Keratinocyte (primary cell): ENCODE measurements at regions not wholly inside any gene's neighbourhood (a gene's known extent, or its start where the extent isn't known, plus 50 kb on each side); places are given as distances from the start of the nearest gene placed in this dataset.

ENCODE experiments used
- DNase-seq: peaks from one replicate; pipeline ENCODE4 v3.0.0-alpha.2; 2011; ENCODE audit warnings: low read depth, missing footprints, low spot score
- FAIRE-seq: peaks from 2 replicates; lab custom pipeline; 2011; peaks lifted over from hg19 to GRCh38; lab: Jason Lieb, UNC
- H2AFZ ChIP-seq: 2 replicates; pipeline ENCODE4 v1.6.0; 2012; ENCODE audit warnings: low read length, control low read depth, inconsistent platforms; ENCODE audit not compliant: control insufficient read depth
- H3K27ac ChIP-seq: 2 replicates; pipeline ENCODE4 v1.5.1; 2011; ENCODE audit warnings: low read length; ENCODE audit not compliant: control insufficient read depth, insufficient read depth
- H3K27me3 ChIP-seq: 3 replicates; pipeline ENCODE4 v1.6.0; 2011; ENCODE audit warnings: low read length; ENCODE audit not compliant: control insufficient read depth, insufficient read depth; ENCODE audit errors: extremely low read depth
- H3K36me3 ChIP-seq, 2 experiments: 2 replicates in 1 of 2; 3 replicates in 1 of 2; pipeline ENCODE4 v1.5.1; 2011; ENCODE audit warnings: low read length in 2 of 2, mild to moderate bottlenecking in 1 of 2; ENCODE audit not compliant: control insufficient read depth in 2 of 2, insufficient read depth in 2 of 2; ENCODE audit errors: extremely low read depth in 1 of 2
- H3K4me1 ChIP-seq: 3 replicates; pipeline ENCODE4 v1.5.1; 2011; ENCODE audit warnings: low read length; ENCODE audit not compliant: control insufficient read depth, insufficient read depth; ENCODE audit errors: extremely low read depth
- H3K4me2 ChIP-seq: 3 replicates; pipeline ENCODE4 v1.6.0; 2011; ENCODE audit warnings: low read depth, low read length; ENCODE audit not compliant: control insufficient read depth, insufficient read depth; ENCODE audit errors: extremely low read depth
- H3K4me3 ChIP-seq, 3 experiments: fragments of 200-600 bp in 1 of 3; sonication (generic) in 1 of 3; 2 replicates in 2 of 3; 3 replicates in 1 of 3; pipeline ENCODE4 v1.5.1; 2011 to 2016; ENCODE audit warnings: low read length in 3 of 3, mild to moderate bottlenecking in 3 of 3, control low read depth in 2 of 3, inconsistent platforms in 1 of 3, low read depth in 1 of 3, mixed read lengths in 1 of 3, mixed run types in 1 of 3, moderate library complexity in 1 of 3; ENCODE audit not compliant: control insufficient read depth in 2 of 3, insufficient read depth in 2 of 3; ENCODE audit errors: extremely low read depth in 1 of 3
- H3K79me2 ChIP-seq: 2 replicates; pipeline ENCODE4 v1.6.0; 2012; ENCODE audit warnings: low read length; ENCODE audit not compliant: control insufficient read depth, insufficient read depth
- H3K9ac ChIP-seq: 3 replicates; pipeline ENCODE4 v1.6.0; 2011; ENCODE audit warnings: low read length; ENCODE audit not compliant: control insufficient read depth, insufficient read depth; ENCODE audit errors: extremely low read depth
- H3K9me1 ChIP-seq: 3 replicates; pipeline ENCODE4 v1.6.0; 2011; ENCODE audit warnings: low read length; ENCODE audit not compliant: control insufficient read depth, insufficient read depth; ENCODE audit errors: extremely low read depth
- H3K9me3 ChIP-seq: 2 replicates; pipeline ENCODE4 v1.5.1; 2012; ENCODE audit warnings: low read depth, low read length; ENCODE audit not compliant: control insufficient read depth
- H4K20me1 ChIP-seq: 3 replicates; pipeline ENCODE4 v1.6.0; 2011; ENCODE audit warnings: low read length; ENCODE audit not compliant: control insufficient read depth, insufficient read depth; ENCODE audit errors: extremely low read depth
- CTCF ChIP-seq, 3 experiments: IDR thresholded peaks in 1 of 3; conservative IDR thresholded peaks in 1 of 3; optimal IDR thresholded peaks in 1 of 3; 2 replicates in 2 of 3; 3 replicates in 1 of 3; pipeline versions ENCODE3 to v1.5.1; 2011; ENCODE audit warnings: low read length in 3 of 3, mild to moderate bottlenecking in 3 of 3, moderate library complexity in 2 of 3, control low read depth in 1 of 3, inconsistent platforms in 1 of 3; ENCODE audit not compliant: insufficient read depth in 2 of 3; ENCODE audit errors: extremely low read depth in 1 of 3
- EZH2 ChIP-seq: IDR thresholded peaks from one replicate; pipeline ENCODE4 v1.6.1; 2012; ENCODE audit warnings: inconsistent platforms, mild to moderate bottlenecking, low read length, moderate library complexity
- dilution Hi-C: fragments of 300-500 bp; cut with MboI; formaldehyde crosslinking; loops from one replicate; pipeline ENCODE4 v1.7.0; 2020; ENCODE audit warnings: low sequenced_read_pairs; ENCODE audit not compliant: extremely low pct_ligation_motif_present

GRCh38 chrX:68980906-68981616, 152.2 kb downstream of the EFNB1 start:
- Histone ChIP-seq H2AFZ (no peak overlapping the region), H3K9me3 (no peaks in the 10 kb centered on the region), H3K4me1 (no peaks in the 10 kb centered on the region), H3K4me2 (no peak overlapping the region), H3K27me3 (no peaks in the 10 kb centered on the region), H4K20me1 (no peaks in the 10 kb centered on the region), H3K36me3 (no peaks in the 10 kb centered on the region), H3K9me1 (no peaks in the 10 kb centered on the region), H3K4me3 (no peak overlapping the region), H3K79me2 (no peaks in the 10 kb centered on the region), H3K27ac (no peak overlapping the region), H3K9ac (no peak overlapping the region)
- DNase-seq (no peak), FAIRE-seq (no peak)
- dilution Hi-C loops: no loop called here
- TF ChIP-seq CTCF (optimal IDR thresholded peaks at IDR 0.05 in 1 of 3, IDR thresholded peaks at IDR 0.05 in 1 of 3, conservative IDR thresholded peaks at IDR 0.05 in 1 of 3; ENCODE audit: extremely low read depth in 1 of 3, insufficient read depth in 2 of 3, low read length in 3 of 3) (no peak), EZH2 (no peak)

DNA sequence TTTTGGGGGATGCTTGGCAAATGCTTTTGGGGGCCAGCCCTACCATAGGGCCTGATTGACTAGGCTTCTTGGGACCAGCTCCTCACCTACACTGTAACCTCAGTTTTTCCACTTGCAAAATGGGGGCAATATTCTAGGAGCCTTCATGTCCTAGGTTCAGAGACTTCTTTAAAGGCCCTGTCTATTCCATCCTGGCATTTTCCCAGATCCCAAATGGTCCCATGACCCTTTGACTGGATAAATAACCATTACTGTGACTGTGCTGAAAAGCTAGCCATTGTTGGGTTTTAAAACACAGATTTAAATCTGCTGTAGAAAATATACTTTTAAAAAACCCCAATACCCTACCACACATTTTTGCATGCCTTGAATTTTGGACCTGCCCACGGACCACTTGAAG, 149.8 kb downstream of the EFNB1 start:
- H3K4me3 ChIP-seq: no peak overlapping the region
- no peak overlapping the region for H2AFZ ChIP-seq
- H3K27me3 ChIP-seq: no peaks in the 10 kb centered on the region
- no peaks in the 10 kb centered on the region for H3K4me1 ChIP-seq
- H3K4me2 ChIP-seq: no peak overlapping the region
- no peak overlapping the region for H3K9ac ChIP-seq
- H3K9me3 ChIP-seq: no peaks in the 10 kb centered on the region
- no peaks in the 10 kb centered on the region for H3K79me2 ChIP-seq
- H3K36me3 ChIP-seq: no peaks in the 10 kb centered on the region
- H3K27ac ChIP-seq: no peak overlapping the region
- FAIRE-seq (no peak), DNase-seq (no peak)
- no peaks in the 10 kb centered on the region for H3K9me1 ChIP-seq
- H4K20me1 ChIP-seq: no peaks in the 10 kb centered on the region
- dilution Hi-C loops: no loop called here
- TF ChIP-seq EZH2 (no peak), CTCF (optimal IDR thresholded peaks at IDR 0.05 in 1 of 3, IDR thresholded peaks at IDR 0.05 in 1 of 3, conservative IDR thresholded peaks at IDR 0.05 in 1 of 3; ENCODE audit: extremely low read depth in 1 of 3, insufficient read depth in 2 of 3, low read length in 3 of 3) (no peak)
